ENCODE measurements at regions not wholly inside any gene's neighbourhood (a gene's known extent, or its start where the extent isn't known, plus 50 kb on each side); places are given as distances from the start of the nearest gene placed in this dataset.

DNA sequence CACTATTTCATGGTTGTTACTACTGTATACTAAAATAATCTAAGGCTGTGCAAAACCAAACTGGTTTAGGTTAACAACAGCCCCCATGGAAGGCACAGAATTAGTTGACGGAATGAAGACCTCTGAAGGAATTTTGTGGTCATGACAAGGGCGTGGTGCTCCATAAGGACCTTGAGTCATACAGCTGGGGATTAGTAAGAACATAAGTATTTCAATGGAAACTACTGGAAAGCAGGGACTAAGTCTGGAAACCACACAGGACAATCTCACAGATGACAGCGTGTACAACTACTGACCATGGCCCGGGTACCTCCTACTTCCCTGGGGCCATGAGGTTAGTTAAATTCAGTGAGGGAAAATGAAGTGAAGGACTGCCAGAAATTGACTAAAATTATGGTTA lies 98.5 kb upstream of the PLEKHA5 start:
- no peaks in the 10 kb centered on the region for H3K79me2 ChIP-seq (ENCODE audit: control insufficient read depth in 1 of 2, insufficient read depth in 2 of 2, low read length in 2 of 2)
- no peak overlapping the region for H3K27ac ChIP-seq (ENCODE audit: low read depth, low read length)
- no peak overlapping the region for H3K18ac ChIP-seq (ENCODE audit: extremely low read depth, low read length)
- peaks cover 0 to 5% (median 2%) of the 10 kb centered on the region in 4 experiments; a peak in 3 of 7 replicates for H3K4me1 ChIP-seq (replicated peaks in 1 of 4; ENCODE audit: control insufficient read depth in 3 of 4, insufficient read depth in 4 of 4, low read length in 3 of 4)
- H2AFZ ChIP-seq (ENCODE audit: low read length) = no peak overlapping the region
- H3K4me2 ChIP-seq (ENCODE audit: insufficient read depth in 1 of 2, low read depth in 2 of 2, low read length in 2 of 2) = no peak overlapping the region
- no peak overlapping the region for H3K4me3 ChIP-seq (ENCODE audit: extremely low read depth in 1 of 4, insufficient read depth in 2 of 4, low read depth in 3 of 4, low read length in 4 of 4)
- H2BK120ac ChIP-seq (replicated peaks; ENCODE audit: low read depth, low read length) = no peak overlapping the region
- CTCF ChIA-PET (ENCODE audit: partially characterized antibody) = no interaction called here
- H3K27me3 ChIP-seq (replicated peaks in 1 of 4; ENCODE audit: control insufficient read depth in 3 of 4, extremely low read depth in 1 of 4, insufficient read depth in 3 of 4, low read length in 3 of 4) = no peaks in the 10 kb centered on the region
- DNase-seq (ENCODE audit: low read depth in 1 of 2, low spot score in 2 of 2) = no peak
- H2AK5ac ChIP-seq (ENCODE audit: low read depth, low read length) = no peak overlapping the region
- H3K23me2 ChIP-seq (ENCODE audit: low read depth, low read length) = no peaks in the 10 kb centered on the region
- H3K56ac ChIP-seq (replicated peaks; ENCODE audit: insufficient read length, low read depth, low read length) = no peak overlapping the region
- FAIRE-seq = no peak
- 90% methylated on average over 4 of the region's 4 CpGs; no CpG with 5 or more reads in 1 of the 2 experiments for WGBS, 2 experiments (ENCODE audit: extremely low coverage in 1 of 2, insufficient coverage in 1 of 2, insufficient read length in 1 of 2, insufficient replicate concordance in 2 of 2, low coverage in 1 of 2, low lambda C conversion rate in 2 of 2, missing lambda C conversion rate in 1 of 2)
- no peak overlapping the region for H2BK12ac ChIP-seq (ENCODE audit: low read depth, low read length)
- H3K9ac ChIP-seq (replicated peaks in 1 of 4; ENCODE audit: extremely low read depth in 1 of 4, low read depth in 3 of 4, low read length in 3 of 4) = no peak overlapping the region
- no peak overlapping the region for H3K4ac ChIP-seq (replicated peaks; ENCODE audit: insufficient read length, low read depth, low read length)
- H2BK5ac ChIP-seq (ENCODE audit: low read depth, low read length) = no peak overlapping the region
- no peak overlapping the region for H3K23ac ChIP-seq (ENCODE audit: insufficient read length)
- H3K14ac ChIP-seq (ENCODE audit: insufficient read length) = no peak overlapping the region
- peaks cover 18 to 22% of the 10 kb centered on the region in 2 experiments for H3K9me3 ChIP-seq (ENCODE audit: insufficient read depth in 2 of 2, low read depth in 1 of 2, low read length in 1 of 2)
- H2BK20ac ChIP-seq (ENCODE audit: low read length) = no peak overlapping the region
- H4K5ac ChIP-seq (ENCODE audit: insufficient read length, low read depth, low read length) = no peak overlapping the region
- H2BK15ac ChIP-seq (ENCODE audit: low read length) = no peak overlapping the region
- H4K20me1 ChIP-seq (replicated peaks in 1 of 2; ENCODE audit: control insufficient read depth in 1 of 2, insufficient read depth in 2 of 2, low read length in 2 of 2) = no peaks in the 10 kb centered on the region
- H3K79me1 ChIP-seq (ENCODE audit: low read depth, low read length) = no peaks in the 10 kb centered on the region
- no peak overlapping the region for H4K8ac ChIP-seq (ENCODE audit: extremely low read depth, insufficient read depth, low read length)
- no peak overlapping the region for H4K91ac ChIP-seq (replicated peaks; ENCODE audit: insufficient read length, low read length)
- peaks cover 0 to 10% (median 0%) of the 10 kb centered on the region in 4 experiments; a peak in 2 of 8 replicates for H3K36me3 ChIP-seq (ENCODE audit: control insufficient read depth in 2 of 4, insufficient read depth in 4 of 4, low read length in 3 of 4)
- POLR2A ChIA-PET (ENCODE audit: partially characterized antibody) = no interaction called here
- TF ChIP-seq CHD1 (IDR thresholded peaks at IDR 0.05; ENCODE audit: low read depth, low read length) (no peak), HDAC2 (IDR thresholded peaks at IDR 0.05; ENCODE audit: borderline replicate concordance in 1 of 2, low read depth in 2 of 2, low read length in 2 of 2) (no peak), NRF1 (IDR thresholded peaks at IDR 0.05; ENCODE audit: low read depth, low read length) (no peak)

Data from H1 (cell line).